Hepatocyte (in vitro differentiated cells): ENCODE measurements at regions not wholly inside any gene's neighbourhood (a gene's known extent, or its start where the extent isn't known, plus 50 kb on each side); places are given as distances from the start of the nearest gene placed in this dataset.
"Not testable (repeated sequence)": the region's sequence is repeated elsewhere in the genome, so short reads cannot be mapped to it uniquely, and the experiment has no call there.

ENCODE experiments used
- EZH2 ChIP-seq: fragments of 200-600 bp; sonication (generic); IDR thresholded peaks from 2 replicates; pipeline ENCODE4 v1.6.1; 2016; ENCODE audit warnings: antibody characterized with exemption, mild to moderate bottlenecking, borderline replicate concordance
- TF ChIP-seq, protein P1 (sequence below): fragments of 200-600 bp; sonication (generic); IDR thresholded peaks from 2 replicates; pipeline ENCODE4 v1.5.1; 2016; ENCODE audit warnings: antibody characterized with exemption, mild to moderate bottlenecking; ENCODE audit not compliant: poor library complexity

- TF ChIP-seq, protein P1, sequence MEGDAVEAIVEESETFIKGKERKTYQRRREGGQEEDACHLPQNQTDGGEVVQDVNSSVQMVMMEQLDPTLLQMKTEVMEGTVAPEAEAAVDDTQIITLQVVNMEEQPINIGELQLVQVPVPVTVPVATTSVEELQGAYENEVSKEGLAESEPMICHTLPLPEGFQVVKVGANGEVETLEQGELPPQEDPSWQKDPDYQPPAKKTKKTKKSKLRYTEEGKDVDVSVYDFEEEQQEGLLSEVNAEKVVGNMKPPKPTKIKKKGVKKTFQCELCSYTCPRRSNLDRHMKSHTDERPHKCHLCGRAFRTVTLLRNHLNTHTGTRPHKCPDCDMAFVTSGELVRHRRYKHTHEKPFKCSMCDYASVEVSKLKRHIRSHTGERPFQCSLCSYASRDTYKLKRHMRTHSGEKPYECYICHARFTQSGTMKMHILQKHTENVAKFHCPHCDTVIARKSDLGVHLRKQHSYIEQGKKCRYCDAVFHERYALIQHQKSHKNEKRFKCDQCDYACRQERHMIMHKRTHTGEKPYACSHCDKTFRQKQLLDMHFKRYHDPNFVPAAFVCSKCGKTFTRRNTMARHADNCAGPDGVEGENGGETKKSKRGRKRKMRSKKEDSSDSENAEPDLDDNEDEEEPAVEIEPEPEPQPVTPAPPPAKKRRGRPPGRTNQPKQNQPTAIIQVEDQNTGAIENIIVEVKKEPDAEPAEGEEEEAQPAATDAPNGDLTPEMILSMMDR, result not testable (repeated sequence)
- not testable (repeated sequence) for TF ChIP-seq EZH2
Measured at GRCh38 chr21:9847511-9847910, 673.9 kb upstream of the TPTE start.
